ENCODE measurements at regions not wholly inside any gene's neighbourhood (a gene's known extent, or its start where the extent isn't known, plus 50 kb on each side); places are given as distances from the start of the nearest gene placed in this dataset.

DNA sequence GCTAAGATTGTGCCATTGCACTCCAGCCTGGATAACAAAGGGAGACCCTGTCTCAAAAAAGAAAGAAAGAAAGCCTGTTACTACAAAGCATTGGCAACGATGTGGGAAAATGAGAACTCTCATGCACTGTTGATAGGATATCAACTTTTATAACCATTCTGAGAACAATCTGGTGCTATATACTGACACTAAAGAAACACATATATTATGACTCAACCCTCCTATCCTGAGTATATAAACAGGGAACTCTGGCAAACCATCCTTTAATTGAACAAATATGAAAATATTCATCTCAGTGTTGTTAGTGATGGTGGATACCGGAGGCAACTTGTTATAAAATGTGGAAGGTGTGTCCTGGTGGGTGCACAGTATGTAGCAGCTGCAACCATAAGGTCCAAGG is 53.0 kb upstream of the SOD3 start:
- Histone ChIP-seq H2AFZ (ENCODE audit: insufficient read depth, low read depth, low read length, poor library complexity, severe bottlenecking) (no peak overlapping the region), H3K4me2 (replicated peaks; ENCODE audit: low read depth, low read length, poor library complexity, severe bottlenecking) (no peak overlapping the region), H3K4me3 (ENCODE audit: control extremely low read depth in 1 of 5, extremely low read depth in 1 of 5, insufficient read depth in 1 of 5, low read depth in 2 of 5, low read length in 4 of 5) (no peak overlapping the region), H4K20me1 (ENCODE audit: control insufficient read depth, insufficient read depth, low read length, poor library complexity, severe bottlenecking) (no peaks in the 10 kb centered on the region), H3K79me2 (ENCODE audit: control insufficient read depth, insufficient read depth, low read length) (no peaks in the 10 kb centered on the region), H3K4me1 (ENCODE audit: control insufficient read depth in 2 of 2, insufficient read depth in 2 of 2, low read length in 2 of 2) (no peaks in the 10 kb centered on the region), H3K9ac (ENCODE audit: low read length) (no peak overlapping the region), H3K36me3 (replicated peaks in 1 of 2; ENCODE audit: control extremely low read depth in 1 of 2, control insufficient read depth in 1 of 2, extremely low read depth in 1 of 2, insufficient read depth in 2 of 2, low read length in 1 of 2) (no peaks in the 10 kb centered on the region), H3K27me3 (replicated peaks in 1 of 4; ENCODE audit: control extremely low read depth in 1 of 4, control insufficient read depth in 3 of 4, insufficient read depth in 4 of 4, low read length in 3 of 4) (no peaks in the 10 kb centered on the region), H3K9me3 (ENCODE audit: control extremely low read depth in 1 of 3, control insufficient read depth in 2 of 3, insufficient read depth in 1 of 3, low read length in 2 of 3) (peaks cover 0 to 11% (median 5%) of the 10 kb centered on the region in 3 donors), H3K27ac (ENCODE audit: low read length in 2 of 2) (no peak overlapping the region)
- Mint-ChIP-seq H3K9me3 (ENCODE audit: insufficient read depth) (peaks cover under 1% of the 10 kb centered on the region), H3K27me3 (no peaks in the 10 kb centered on the region), H3K4me3 (no peak overlapping the region), H3K27ac (no peak overlapping the region), H3K4me1 (no peaks in the 10 kb centered on the region)
- POLR2A ChIA-PET: no interaction called here
- TF ChIP-seq EZH2 (IDR thresholded peaks at IDR 0.05; ENCODE audit: borderline replicate concordance, insufficient read depth, low read depth, low read length, poor library complexity, severe bottlenecking): no peak
- TF ChIP-seq CTCF (IDR thresholded peaks at IDR 0.05): no peak
- CTCF ChIA-PET: no interaction called here
- DNase-seq (no peak), ATAC-seq (ENCODE audit: low read depth) (no peak)
- WGBS (ENCODE audit: insufficient coverage): no CpG with 5 or more reads among the region's 2 CpGs
- intact Hi-C loops (cut with micrococcal nuclease): no loop called here

GRCh38 chr4:24742773-24743172 is 52.6 kb upstream of the SOD3 start:
- no peaks in the 10 kb centered on the region for H3K4me1 ChIP-seq (ENCODE audit: control insufficient read depth in 2 of 2, insufficient read depth in 2 of 2, low read length in 2 of 2)
- no peaks in the 10 kb centered on the region for H4K20me1 ChIP-seq (ENCODE audit: control insufficient read depth, insufficient read depth, low read length, poor library complexity, severe bottlenecking)
- Mint-ChIP-seq H3K27ac (no peak overlapping the region), H3K9me3 (ENCODE audit: insufficient read depth) (no peaks in the 10 kb centered on the region), H3K4me3 (no peak overlapping the region), H3K4me1 (no peaks in the 10 kb centered on the region), H3K27me3 (no peaks in the 10 kb centered on the region)
- no peak overlapping the region for H3K27ac ChIP-seq (ENCODE audit: low read length in 2 of 2)
- CTCF ChIA-PET: no interaction called here
- no peak overlapping the region for H3K9ac ChIP-seq (ENCODE audit: low read length)
- H3K9me3 ChIP-seq (ENCODE audit: control extremely low read depth in 1 of 3, control insufficient read depth in 2 of 3, insufficient read depth in 1 of 3, low read length in 2 of 3): peaks cover 0 to 6% (median under 1%) of the 10 kb centered on the region in 3 donors
- ATAC-seq (ENCODE audit: low read depth): no peak
- no peak overlapping the region for H2AFZ ChIP-seq (ENCODE audit: insufficient read depth, low read depth, low read length, poor library complexity, severe bottlenecking)
- no peak overlapping the region for H3K4me3 ChIP-seq (ENCODE audit: control extremely low read depth in 1 of 5, extremely low read depth in 1 of 5, insufficient read depth in 1 of 5, low read depth in 2 of 5, low read length in 4 of 5)
- WGBS (ENCODE audit: insufficient coverage): 60% methylated on average over 5 of the region's 5 CpGs
- H3K4me2 ChIP-seq (replicated peaks; ENCODE audit: low read depth, low read length, poor library complexity, severe bottlenecking): no peak overlapping the region
- no peak for TF ChIP-seq CTCF (IDR thresholded peaks at IDR 0.05)
- H3K36me3 ChIP-seq (replicated peaks in 1 of 2; ENCODE audit: control extremely low read depth in 1 of 2, control insufficient read depth in 1 of 2, extremely low read depth in 1 of 2, insufficient read depth in 2 of 2, low read length in 1 of 2): no peaks in the 10 kb centered on the region
- no peak for DNase-seq
- H3K27me3 ChIP-seq (replicated peaks in 1 of 4; ENCODE audit: control extremely low read depth in 1 of 4, control insufficient read depth in 3 of 4, insufficient read depth in 4 of 4, low read length in 3 of 4): no peaks in the 10 kb centered on the region
- intact Hi-C loops (cut with micrococcal nuclease): no loop called here
- POLR2A ChIA-PET: no interaction called here
- no peaks in the 10 kb centered on the region for H3K79me2 ChIP-seq (ENCODE audit: control insufficient read depth, insufficient read depth, low read length)

Measured in B cell (primary cell).